ENCODE measurements at regions not wholly inside any gene's neighbourhood (a gene's known extent, or its start where the extent isn't known, plus 50 kb on each side); places are given as distances from the start of the nearest gene placed in this dataset.

- TF ChIP-seq, protein P1, sequence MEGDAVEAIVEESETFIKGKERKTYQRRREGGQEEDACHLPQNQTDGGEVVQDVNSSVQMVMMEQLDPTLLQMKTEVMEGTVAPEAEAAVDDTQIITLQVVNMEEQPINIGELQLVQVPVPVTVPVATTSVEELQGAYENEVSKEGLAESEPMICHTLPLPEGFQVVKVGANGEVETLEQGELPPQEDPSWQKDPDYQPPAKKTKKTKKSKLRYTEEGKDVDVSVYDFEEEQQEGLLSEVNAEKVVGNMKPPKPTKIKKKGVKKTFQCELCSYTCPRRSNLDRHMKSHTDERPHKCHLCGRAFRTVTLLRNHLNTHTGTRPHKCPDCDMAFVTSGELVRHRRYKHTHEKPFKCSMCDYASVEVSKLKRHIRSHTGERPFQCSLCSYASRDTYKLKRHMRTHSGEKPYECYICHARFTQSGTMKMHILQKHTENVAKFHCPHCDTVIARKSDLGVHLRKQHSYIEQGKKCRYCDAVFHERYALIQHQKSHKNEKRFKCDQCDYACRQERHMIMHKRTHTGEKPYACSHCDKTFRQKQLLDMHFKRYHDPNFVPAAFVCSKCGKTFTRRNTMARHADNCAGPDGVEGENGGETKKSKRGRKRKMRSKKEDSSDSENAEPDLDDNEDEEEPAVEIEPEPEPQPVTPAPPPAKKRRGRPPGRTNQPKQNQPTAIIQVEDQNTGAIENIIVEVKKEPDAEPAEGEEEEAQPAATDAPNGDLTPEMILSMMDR (conservative IDR thresholded peaks at IDR 0.05; ENCODE audit: low read depth, low read length), result no peak
- no peak for TF ChIP-seq EZH2 (IDR thresholded peaks at IDR 0.05; ENCODE audit: borderline replicate concordance, low read depth, low read length, poor library complexity, severe bottlenecking)
Measured at GRCh38 chr14:42111355-42111754, 504.7 kb downstream of the LRFN5 start.
